SKM-1 treated with dmso at 0.1 percent for 144 hours (cell line): ENCODE measurements at regions not wholly inside any gene's neighbourhood (a gene's known extent, or its start where the extent isn't known, plus 50 kb on each side); places are given as distances from the start of the nearest gene placed in this dataset.
"Not testable (repeated sequence)": the region's sequence is repeated elsewhere in the genome, so short reads cannot be mapped to it uniquely, and the experiment has no call there.

Experiments used
- DNase-seq: peaks from one replicate; lab custom pipeline; 2025; ENCODE audit not compliant: unreplicated experiment; lab: John Stamatoyannopoulos, UW

DNA sequence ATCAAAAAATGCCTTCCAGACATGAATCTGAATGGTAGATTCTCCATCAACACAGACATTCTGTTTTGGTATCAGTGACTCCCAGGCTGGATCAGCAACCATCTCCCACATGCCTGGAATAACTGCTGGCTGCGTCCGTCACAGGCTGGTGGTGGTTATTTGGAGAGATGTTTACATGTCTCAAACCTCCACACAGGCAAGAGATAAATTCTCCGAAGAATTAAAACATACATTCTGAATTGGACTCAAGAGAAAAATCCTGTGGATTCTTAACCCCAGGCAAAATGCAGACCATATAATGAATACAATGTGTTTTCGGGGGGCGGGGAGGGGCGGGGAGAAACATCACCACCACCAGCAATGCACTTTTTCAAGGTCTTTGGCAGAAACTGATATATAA lies 108.2 kb downstream of the THBS2 start:
- no peak for DNase-seq

DNA sequence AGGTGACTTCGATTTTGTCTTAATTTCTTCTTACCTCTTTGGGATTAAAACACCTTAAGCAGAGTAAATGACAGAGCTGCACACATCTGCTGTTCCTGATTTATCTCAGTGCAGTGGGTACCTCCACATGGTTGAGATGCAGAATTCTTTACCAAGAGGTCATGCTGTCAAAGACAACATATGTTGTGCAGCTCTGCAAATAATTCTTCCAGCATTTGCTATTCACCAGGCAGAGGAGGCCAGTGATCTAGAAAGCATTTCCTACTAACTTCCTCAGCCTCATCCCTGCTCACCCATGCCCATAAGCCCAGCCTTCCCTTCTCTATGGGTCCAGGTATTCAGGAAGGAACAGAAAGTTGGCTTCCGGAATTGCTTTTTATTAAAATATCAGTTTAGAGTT lies 109.3 kb downstream of the THBS2 start:
- DNase-seq: no peak

DNA sequence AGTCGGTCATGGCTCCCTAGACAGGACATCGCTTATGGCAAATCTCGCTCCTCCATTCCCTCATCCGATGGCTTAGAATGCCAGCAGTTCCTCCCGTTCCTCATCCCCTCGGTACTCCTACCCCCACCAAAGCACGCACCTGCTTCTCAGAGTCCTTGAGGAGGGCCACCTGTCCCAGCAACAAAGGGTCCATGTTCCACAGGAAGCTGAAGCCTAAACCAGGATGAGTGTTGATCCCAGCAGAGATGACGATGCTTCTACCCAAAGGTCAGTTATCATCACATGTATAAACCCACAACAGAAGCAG lies 111.2 kb downstream of the THBS2 start:
- DNase-seq: no peak

DNA sequence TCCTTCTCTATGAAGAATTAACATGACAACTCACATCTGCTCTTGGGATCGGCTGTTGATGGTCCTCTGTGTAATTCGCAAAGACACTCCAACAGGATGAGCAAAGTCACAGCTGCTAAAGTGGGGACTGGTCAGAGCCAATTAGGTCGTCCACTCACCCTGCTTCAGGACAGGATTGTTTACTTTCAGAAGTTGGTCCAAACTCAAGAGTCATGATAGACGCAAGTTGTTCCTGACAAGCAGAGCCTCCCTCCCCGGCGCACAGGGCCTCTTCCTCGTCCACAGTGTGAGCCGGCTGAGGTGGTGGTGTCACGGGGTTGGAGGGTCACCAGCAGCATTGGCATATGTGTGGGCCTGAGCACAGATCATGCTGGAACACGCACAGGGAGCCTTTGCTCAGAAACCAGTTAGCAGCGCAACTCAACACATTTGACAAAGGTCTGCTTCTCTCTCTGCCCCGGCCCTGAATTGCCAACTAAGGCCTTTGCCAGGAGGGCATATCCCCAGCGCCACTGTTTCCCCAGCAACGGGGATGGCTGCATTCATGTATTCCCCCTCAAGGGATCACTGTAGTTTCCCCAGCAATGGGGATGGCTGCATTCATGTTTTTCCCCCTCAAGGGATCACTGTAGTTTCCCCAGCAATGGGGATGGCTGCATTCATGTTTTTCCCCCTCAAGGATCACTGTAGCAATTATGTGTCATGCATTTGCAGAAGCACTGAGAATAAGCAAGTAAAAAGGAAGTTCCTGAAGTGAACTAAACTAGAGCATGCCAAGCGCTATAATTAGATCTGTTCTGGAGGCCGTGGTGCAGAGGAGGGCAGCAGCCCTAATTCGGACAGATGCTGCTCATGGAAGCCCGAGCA lies 111.7 kb downstream of the THBS2 start:
- DNase-seq: peak; percentile 60

DNA sequence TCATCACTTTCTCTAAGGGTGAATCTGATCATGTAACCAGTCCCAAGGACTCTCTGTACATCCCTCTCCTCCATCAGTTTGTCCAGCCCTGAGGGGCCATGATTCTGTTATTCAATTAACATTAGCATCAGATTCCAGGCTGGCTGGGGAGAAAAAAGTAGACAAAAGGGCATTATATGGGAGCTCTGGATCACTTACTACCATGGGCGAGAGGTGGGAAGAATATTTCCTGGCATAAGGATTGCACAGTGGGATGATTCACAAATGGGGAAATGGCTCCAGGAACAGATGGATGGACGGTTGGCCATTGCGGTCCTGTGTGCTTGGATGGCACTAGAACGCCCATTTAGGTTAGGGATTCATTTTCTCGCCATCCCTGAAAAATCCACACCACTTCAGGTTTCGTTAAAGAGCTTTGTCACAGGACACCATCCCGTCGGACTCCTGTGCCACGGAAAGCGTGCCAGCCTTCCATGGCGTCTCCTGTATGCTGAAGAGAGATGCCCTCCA lies 112.6 kb downstream of the THBS2 start:
- DNase-seq: no peak

DNA sequence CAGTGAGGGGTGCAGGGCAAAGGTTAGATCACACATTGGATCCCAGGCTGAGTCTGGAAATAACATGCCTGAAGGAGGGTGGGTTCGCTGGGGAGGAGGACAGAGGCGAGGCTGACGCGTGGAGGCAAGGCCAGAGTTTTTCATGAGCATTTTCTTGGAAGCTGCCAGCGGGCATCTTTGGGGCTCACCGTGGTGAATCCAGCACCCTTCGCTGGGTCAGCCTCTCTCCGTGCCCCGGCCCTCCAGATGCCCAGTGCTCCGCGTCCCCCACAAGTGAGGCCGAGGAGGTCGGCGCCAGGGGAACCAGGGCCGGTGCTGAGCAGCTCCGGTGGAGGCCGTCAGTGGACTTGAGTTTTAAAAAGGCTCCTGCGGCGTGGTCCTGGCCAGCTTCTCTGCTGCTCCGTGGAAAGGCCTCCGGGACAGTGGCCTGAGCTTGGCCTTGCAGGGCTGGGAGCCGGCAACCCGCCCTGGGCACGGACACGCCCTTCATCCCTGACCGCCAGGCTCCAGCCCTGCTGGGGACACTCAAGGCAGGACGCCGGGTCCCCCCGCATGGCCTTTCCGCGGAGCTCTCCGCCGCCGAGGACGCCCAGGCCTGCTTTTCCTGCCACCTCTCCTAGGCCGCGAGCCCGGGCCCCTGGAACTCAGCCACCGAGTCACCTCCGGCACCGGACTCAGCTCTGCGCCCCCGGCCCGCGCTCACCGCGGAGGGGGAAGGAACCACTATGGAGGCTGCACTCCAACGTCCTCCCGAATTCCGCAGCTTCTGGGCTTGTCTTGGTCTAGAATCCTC lies 114.3 kb downstream of the THBS2 start:
- DNase-seq: no peak

DNA sequence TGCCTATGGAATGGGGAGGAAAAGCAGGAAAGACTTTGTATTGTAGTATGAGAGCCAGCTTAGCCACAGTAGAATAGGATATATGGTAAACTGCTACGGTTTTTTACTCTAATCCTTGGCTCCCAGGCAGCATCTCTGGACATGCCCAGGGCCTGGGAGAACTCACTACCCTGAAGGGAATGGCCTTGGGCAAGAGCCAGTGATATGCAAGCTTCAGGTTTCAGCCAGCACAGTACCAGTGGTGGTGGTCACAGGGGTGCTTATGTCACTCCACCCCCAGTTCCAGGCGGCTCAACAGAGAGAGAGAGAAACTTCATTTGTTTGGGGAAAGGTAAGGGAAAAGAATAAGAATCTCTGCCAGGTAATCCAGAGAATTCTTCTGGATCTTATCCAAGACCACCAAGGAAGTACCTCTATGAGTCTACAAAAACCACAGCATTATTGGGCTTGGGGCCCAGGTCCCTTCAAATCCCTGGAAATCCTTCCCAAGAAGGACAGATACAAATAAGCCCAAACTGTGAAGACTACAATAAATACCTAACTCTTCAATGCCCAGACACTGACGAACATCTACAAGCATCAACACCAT lies 121.2 kb downstream of the THBS2 start:
- DNase-seq: no peak

DNA sequence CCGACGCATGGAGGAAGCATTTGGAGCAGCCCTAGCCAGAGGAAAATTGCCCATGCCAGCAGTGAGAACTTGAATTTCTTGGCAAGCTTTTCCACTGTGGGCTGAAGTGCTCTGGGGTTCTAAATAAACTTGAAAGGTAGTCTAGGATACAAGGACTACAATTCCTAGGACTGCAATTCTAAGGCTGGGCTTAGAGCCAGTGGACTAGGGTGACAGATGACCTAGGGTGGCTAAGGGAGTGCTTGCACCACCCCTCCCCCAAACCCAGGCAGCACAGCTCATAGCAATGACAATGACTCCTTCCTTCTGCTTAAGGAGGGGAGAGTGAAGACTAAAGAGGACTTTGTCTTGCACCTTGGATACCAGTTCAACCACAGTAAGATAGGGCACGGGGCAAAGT lies 122.3 kb downstream of the THBS2 start:
- DNase-seq: no peak

DNA sequence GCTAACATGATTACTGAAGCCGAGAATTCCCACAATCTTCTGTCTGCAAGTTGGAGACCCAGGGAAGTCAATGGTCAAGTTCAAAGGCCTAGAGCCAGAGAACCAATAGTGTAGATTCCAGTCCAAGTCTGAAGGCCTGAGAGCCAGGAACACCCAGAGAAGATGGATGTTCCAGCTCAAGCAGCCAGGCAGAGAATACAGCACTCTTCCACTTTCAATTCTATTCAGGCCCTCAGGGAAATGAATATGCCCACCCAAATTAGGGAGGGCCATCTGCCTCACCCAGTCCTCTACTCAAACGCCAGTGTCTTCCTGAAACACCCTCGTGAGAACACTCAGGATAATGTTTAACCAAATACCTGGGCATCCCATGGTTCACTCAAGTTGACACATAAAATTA lies 123.5 kb downstream of the THBS2 start:
- DNase-seq: no peak

DNA sequence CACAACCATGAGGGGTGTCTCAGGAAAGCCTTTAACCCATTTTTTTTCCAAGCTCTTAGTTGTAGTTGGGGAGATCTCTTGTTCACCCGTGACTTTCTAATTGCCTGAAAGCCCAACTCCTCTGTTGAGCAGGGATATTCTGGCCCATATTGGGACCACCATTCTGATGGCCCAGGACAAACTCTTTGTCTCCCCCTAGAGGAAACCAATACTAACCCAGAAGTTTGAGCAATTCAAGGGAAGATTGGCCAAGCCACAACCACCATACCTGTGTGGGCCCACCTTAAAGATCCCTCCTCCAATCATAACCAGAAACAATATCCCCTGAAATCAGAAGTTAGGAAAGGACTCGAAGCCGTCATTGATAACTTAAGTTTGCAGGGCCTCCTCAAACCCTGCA lies 132.6 kb downstream of the THBS2 start:
- no peak for DNase-seq

DNA sequence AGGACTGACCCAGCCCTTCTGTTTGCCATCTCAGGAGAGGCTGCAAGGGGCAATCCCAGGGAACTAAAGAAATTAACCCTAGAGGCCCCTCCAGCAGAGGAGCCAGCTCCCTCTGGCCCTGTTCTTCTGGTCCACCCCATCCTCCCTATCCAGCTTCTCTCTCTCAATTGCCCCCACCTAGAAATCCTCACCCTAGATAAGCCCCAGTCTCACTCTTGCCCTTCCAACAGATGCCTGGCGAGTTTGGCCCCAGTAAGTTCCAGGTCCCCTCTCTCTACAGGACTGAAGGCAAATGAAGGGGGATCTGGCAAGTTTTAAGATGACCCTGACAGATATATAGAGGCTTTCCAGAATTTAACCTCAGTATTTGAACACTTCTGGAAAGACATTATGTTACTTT lies 134.0 kb downstream of the THBS2 start:
- no peak for DNase-seq

DNA sequence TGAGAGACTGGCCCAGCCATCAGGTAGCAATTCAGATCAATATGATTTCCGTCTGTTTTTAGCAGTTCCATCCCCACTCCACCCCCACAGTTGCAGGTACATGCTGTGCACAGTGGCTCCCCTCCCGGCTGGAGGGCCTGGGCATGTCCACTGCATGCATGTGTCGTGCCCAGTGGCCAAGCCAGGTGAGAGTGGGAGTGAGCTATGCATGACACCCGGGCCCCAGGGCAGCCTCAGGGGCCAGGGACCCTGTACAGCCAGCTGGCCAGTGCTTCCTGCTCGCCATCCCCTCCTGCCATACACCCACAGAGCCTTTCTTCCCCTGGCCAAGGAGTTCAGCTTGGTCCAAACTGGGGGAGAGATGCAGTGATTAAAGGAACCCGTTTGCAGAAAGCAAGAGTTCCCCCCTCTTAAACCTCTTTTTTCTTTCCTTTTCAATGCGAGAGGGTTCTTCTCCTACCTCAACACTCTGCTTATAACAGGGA lies 135.3 kb downstream of the THBS2 start:
- DNase-seq: no peak

DNA sequence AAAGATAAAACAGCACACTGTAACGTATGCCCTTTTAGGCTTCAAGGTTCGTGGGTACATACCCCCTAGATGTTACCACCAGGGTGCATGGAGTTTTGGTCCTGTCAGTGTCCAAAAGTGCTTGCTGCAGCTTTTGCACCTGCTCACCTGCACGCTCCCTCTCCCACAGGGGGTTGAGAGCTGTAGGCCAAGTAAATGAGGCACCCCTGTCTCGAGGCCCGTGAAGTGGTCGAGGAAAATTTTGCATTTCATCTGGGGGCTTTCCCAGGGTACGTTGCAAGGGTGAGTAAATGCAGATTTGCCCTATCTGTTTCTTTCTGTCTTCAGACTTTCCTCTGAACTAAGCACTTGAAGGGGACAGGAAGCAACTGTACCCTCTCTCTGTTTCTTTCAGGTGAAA lies 136.0 kb downstream of the THBS2 start:
- no peak for DNase-seq

DNA sequence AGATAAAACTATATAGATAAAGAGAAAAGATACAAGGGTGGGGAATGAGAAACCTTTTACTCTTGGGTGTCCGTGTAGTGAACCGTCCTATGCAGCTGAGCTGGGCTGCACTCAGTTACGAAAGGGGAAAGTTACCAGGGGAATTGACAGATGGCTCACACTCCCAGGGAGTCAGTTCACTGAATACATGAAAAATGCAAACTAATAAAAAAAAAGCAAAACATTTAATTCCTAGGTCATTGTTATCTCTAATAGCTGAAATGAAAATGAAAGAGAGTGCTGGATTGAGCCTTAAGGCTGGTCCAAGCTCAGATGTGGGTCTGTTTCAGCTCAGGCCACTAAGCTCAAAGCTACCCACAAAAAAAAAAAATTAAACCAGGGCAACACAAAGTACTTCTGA lies 138.0 kb downstream of the THBS2 start:
- no peak for DNase-seq

DNA sequence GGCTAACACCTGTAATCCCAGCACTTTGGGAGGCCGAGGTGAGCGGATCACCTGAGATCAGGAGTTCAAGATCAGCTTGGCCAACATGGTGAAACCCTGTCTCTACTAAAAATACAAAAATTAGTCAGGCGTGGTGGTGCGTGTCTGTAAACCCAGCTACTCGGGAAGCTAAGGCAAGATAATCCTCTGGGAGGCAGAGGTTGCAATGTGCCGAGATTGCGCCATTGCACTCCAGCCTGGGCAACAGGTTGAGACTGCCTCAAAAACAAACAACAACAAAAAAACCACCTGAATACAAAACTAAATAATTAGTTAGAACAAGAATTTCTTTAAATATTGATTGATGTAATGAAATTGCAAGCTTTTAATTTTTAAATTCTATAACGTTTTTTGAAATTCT lies 139.0 kb downstream of the THBS2 start:
- DNase-seq: not testable (repeated sequence)

DNA sequence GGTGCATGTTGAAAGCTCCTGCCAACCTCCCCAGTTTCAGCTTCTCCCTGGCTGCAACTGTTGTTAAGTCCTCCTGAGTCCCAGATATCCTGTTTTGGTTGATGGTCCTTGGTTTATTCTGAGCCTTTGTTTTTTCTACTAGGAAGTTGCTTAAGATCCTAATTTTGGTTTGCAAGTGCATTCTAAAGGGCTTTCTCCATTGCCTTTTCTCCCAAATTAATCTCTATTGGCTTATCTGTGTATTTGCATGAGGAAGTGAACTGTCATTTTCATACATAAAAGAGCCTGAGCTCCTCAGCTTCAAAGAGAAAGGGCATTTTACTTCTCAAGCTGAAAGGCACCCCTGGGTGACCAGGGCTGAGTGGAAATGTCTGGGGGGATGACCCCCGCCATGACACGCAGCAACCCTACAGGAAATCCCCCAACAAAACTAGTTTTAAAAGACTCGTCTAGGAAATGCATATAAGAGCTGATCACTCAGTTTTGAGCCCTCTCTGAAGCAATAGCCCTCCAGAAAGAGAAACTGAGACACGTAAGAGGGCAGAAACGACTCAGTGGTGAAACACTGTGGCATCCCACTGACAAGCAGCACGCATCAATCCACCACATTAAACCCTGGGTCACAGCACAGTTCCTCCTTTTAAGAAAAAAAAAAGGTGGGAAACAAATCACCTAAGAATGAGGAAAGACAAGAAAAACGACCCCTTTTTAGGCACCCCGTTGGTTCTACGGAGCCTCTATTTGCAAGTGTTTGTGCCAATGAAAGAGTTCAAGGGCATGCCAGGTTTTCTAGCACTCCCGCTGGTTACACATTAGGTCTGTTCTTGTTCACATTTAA lies 140.9 kb downstream of the THBS2 start:
- DNase-seq: peak; percentile 84

DNA sequence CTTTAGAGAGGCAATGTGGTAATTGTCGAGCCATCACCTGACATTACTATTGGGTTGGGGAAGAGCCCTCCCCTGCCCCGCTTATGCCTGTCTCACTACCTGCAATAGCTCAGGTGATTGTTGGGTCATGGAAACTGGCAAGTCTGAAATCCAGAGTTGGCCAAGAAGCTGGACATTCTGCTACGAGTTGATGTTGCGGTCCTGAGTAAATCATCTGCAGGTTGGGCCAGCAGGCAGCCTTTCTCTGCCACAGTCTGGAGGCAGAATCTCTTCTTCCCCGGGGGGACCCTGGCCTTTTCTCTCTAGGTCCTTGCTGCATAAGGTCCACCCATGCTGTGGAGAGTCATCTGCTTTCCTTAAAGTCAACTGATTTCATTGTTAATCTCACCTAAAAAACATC lies 142.4 kb downstream of the THBS2 start:
- DNase-seq: no peak

DNA sequence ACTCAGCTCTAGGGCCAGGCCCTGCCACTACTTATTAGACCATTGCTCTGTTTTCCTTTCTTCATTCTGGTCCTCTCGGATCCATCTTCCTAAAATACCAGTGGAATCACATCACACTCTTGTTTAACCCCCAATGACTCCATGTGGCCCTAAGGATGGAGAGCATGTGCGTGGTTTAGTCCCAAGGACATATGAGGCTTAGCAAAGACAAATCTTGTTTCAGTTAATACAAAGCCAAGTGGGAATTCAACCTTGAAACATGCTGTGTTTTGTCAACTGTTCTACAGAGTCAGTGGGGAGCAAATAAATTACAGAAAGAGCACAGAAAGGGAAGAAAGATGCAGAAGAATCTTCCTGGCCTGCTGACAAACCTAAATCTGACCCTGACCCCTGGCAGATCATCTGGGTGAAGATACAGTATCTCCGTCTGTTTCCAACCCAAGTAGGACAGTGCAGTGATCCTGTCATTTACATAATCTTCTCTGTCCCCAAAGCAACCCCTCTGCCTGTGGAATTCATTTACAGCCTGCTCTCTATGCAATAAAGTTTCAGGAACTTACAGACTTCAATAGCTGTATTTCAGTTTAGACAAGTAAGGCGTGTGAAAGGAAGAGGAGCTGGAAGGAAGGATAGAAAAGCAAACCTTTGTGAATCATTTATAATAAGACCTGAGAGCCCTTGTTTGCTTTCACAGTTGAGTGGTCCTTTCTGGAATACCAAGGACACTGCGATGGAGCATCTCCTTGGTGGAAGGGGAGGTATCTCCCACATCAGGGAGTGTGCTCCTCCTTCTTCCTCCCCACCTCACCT lies 144.0 kb downstream of the THBS2 start:
- no peak for DNase-seq

DNA sequence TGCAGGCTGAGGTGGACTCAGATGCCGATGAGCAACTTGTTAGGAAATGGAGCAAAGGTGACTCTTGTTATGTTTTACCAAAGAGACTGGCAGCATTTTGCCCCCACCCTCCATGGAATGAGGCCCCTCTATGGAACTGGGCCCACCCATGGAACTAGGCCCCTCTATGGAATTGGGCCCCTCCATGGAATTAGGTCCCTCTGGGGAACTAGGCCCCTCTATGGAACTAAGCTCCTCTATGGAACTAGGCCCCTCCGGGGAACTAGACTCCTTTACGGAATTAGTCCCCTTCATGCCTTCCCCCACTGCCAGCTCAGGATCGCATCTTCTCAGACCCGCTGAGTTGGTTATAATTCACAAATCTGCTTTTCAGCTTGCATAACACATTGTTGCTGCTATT lies 144.9 kb downstream of the THBS2 start:
- no peak for DNase-seq

DNA sequence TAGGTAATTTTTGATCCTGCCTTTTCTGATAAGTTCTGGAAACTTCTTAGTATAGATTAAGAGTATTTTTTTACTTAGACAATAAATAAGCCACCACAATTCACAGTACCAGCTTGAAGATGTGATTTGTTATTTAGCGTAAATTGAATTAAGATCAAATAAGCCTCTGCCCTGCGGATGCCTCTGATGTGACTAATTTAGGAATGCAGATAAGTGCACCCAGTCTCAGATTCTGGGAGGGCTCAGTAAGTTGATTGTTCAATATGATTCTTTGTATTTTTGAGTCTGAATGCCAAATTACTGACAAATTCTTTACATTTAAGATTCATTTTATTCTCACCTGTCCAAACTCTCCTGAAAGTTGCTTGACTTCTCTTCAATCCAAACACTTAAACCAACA lies 147.5 kb downstream of the THBS2 start:
- no peak for DNase-seq
